ENCODE measurements at regions not wholly inside any gene's neighbourhood (a gene's known extent, or its start where the extent isn't known, plus 50 kb on each side); places are given as distances from the start of the nearest gene placed in this dataset.

GRCh38 chr2:199111458-199111857 is 346.3 kb downstream of the SATB2 start:
- Histone ChIP-seq H3K9me3 (no peaks in the 10 kb centered on the region), H3K27ac (no peak overlapping the region), H3K4me3 (no peak overlapping the region), H3K27me3 (no peaks in the 10 kb centered on the region), H3K4me1 (no peaks in the 10 kb centered on the region), H3K36me3 (no peaks in the 10 kb centered on the region)
- intact Hi-C loops (cut with DNase I): no loop called here
- TF ChIP-seq, protein P1, sequence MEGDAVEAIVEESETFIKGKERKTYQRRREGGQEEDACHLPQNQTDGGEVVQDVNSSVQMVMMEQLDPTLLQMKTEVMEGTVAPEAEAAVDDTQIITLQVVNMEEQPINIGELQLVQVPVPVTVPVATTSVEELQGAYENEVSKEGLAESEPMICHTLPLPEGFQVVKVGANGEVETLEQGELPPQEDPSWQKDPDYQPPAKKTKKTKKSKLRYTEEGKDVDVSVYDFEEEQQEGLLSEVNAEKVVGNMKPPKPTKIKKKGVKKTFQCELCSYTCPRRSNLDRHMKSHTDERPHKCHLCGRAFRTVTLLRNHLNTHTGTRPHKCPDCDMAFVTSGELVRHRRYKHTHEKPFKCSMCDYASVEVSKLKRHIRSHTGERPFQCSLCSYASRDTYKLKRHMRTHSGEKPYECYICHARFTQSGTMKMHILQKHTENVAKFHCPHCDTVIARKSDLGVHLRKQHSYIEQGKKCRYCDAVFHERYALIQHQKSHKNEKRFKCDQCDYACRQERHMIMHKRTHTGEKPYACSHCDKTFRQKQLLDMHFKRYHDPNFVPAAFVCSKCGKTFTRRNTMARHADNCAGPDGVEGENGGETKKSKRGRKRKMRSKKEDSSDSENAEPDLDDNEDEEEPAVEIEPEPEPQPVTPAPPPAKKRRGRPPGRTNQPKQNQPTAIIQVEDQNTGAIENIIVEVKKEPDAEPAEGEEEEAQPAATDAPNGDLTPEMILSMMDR (IDR thresholded peaks at IDR 0.05): no peak
- no peak for DNase-seq
- ATAC-seq: no peak

DNA sequence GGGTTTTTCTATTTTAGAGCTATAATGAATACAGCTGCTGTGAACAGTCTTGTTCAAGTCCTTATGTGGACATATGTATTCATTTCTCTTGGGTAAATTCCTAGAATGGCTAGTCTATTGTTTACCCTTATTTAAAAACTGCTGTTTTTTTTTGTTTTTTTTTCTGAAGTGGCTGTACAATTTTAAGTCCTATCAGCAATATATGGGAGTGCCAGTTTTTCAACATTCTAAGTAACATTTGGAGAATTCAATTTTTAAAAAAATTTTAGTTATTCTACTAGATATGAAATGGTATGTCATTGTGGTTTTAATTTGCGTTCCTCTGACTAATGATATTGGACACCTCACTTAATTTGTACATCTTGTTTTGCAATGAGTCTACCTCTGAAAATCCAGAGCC is 349.7 kb downstream of the SATB2 start:
- Histone ChIP-seq H3K36me3 (no peaks in the 10 kb centered on the region), H3K27me3 (no peaks in the 10 kb centered on the region), H3K9me3 (no peaks in the 10 kb centered on the region), H3K4me3 (no peak overlapping the region), H3K27ac (no peak overlapping the region), H3K4me1 (no peaks in the 10 kb centered on the region)
- TF ChIP-seq, protein P1 (IDR thresholded peaks at IDR 0.05): no peak
- ATAC-seq (no peak), DNase-seq (no peak)
- intact Hi-C loops (cut with DNase I): no loop called here

DNA sequence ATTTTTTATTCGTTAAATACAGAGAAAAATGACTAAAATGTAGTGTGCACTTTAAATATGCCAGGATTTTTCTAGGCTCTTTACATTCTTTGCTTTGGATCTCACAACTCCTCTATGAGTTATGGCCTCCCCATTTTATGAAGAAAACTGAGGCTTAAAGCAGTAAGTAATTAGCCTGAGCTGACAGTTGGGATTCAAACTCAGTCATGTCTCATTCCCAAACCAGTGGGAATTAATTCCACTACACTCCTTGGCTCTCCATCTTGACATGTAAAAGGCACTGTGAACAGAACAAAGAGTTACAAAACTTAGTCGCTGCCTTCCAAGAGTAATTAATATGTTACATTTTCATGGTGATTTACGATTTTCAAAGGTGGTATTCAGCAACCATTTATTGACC is 351.9 kb downstream of the SATB2 start:
- H3K36me3 ChIP-seq: no peaks in the 10 kb centered on the region
- no peaks in the 10 kb centered on the region for H3K4me1 ChIP-seq
- no peak overlapping the region for H3K4me3 ChIP-seq
- no peak for ATAC-seq
- H3K9me3 ChIP-seq: no peaks in the 10 kb centered on the region
- TF ChIP-seq, protein P1 (IDR thresholded peaks at IDR 0.05): no peak
- no peak overlapping the region for H3K27ac ChIP-seq
- no peaks in the 10 kb centered on the region for H3K27me3 ChIP-seq
- intact Hi-C loops (cut with DNase I): no loop called here
- no peak for DNase-seq

- Histone ChIP-seq H3K27ac (no peak overlapping the region), H3K27me3 (no peaks in the 10 kb centered on the region), H3K4me3 (no peak overlapping the region), H3K9me3 (no peaks in the 10 kb centered on the region), H3K4me1 (no peaks in the 10 kb centered on the region), H3K36me3 (no peaks in the 10 kb centered on the region)
- intact Hi-C loops (cut with DNase I): no loop called here
- TF ChIP-seq, protein P1 (IDR thresholded peaks at IDR 0.05): no peak
- no peak for ATAC-seq
- DNase-seq: no peak
Measured at GRCh38 chr2:199101487-199101886, 356.3 kb downstream of the SATB2 start.

DNA sequence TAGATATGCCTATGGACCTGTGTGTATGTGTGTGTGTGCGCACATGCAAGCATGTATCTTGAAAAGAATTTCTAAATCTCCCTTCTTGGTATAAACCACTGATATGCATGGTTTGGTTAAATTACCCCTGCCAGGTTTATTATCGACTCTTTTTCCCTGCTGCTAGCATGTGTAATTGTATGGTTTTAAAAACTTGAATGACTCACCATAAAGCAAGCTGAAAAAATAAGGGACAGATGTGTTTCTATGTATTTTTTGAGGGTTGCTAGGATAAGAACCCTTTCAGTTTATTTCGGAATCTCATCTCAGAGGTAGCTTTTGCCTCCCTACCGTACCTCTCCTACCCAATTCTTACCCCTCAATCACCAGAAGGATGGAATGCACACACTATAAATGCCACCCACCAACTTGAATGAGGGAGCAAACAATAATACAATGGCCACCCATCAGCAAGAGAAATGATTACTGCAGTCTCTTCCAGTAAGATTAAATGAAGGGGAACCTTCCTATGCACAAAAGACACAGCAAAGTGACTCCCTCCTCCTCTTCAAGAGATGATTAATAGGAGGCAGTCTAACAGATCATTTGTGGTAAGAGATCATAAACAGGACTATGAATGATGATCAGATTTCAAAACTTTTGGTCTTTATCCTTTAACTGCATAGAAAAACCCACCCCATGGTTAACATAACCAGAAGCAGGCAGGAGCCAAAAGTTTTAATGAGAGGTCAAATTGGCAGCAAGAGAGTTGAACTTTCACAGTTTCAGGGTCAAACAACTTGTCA is 357.2 kb downstream of the SATB2 start:
- H3K27ac ChIP-seq: no peak overlapping the region
- intact Hi-C loops (cut with DNase I): no loop called here
- TF ChIP-seq, protein P1 (IDR thresholded peaks at IDR 0.05): no peak
- no peaks in the 10 kb centered on the region for H3K27me3 ChIP-seq
- no peak overlapping the region for H3K4me3 ChIP-seq
- ATAC-seq (no peak), DNase-seq (no peak)
- H3K36me3 ChIP-seq: no peaks in the 10 kb centered on the region
- no peaks in the 10 kb centered on the region for H3K9me3 ChIP-seq
- no peaks in the 10 kb centered on the region for H3K4me1 ChIP-seq
